HEK293T (cell line): ENCODE measurements at regions not wholly inside any gene's neighbourhood (a gene's known extent, or its start where the extent isn't known, plus 50 kb on each side); places are given as distances from the start of the nearest gene placed in this dataset.
"Not testable (repeated sequence)": the region's sequence is repeated elsewhere in the genome, so short reads cannot be mapped to it uniquely, and the experiment has no call there.

Source experiments
- CTCF ChIA-PET: fragments of 350-600 bp; formaldehyde crosslinking; extraction: SDS; loops from one replicate; lab custom pipeline; 2021; ENCODE audit warnings: antibody characterized with exemption, inconsistent platforms; lab: Yijun Ruan, JAX
- POLR2A ChIA-PET: fragments of 350-600 bp; formaldehyde crosslinking; extraction: SDS; loops from one replicate; lab custom pipeline; 2020; ENCODE audit warnings: antibody characterized with exemption, inconsistent platforms; lab: Yijun Ruan, JAX
- DNase-seq: peaks from one replicate; pipeline ENCODE4 v3.0.0; 2012; ENCODE audit warnings: mixed read lengths; ENCODE audit errors: extremely low spot score
- ARNT ChIP-seq: fragments of 450-650 bp; IDR thresholded peaks from 2 replicates; pipeline ENCODE4 v1.6.1; 2017; ENCODE audit warnings: mild to moderate bottlenecking
- BHLHE40 ChIP-seq: fragments of 450-650 bp; IDR thresholded peaks from 2 replicates; pipeline ENCODE4 v1.6.1; 2016; ENCODE audit warnings: mild to moderate bottlenecking, moderate library complexity, borderline replicate concordance
- CTBP1 ChIP-seq: fragments of 450-650 bp; IDR thresholded peaks from 2 replicates; pipeline ENCODE4 v1.6.1; 2016; ENCODE audit warnings: borderline replicate concordance
- ELF4 ChIP-seq: fragments of 450-650 bp; IDR thresholded peaks from 2 replicates; pipeline ENCODE4 v1.6.1; 2017; ENCODE audit warnings: antibody characterized with exemption
- FOXA1 ChIP-seq: fragments of 450-650 bp; IDR thresholded peaks from 2 replicates; pipeline ENCODE4 v1.6.1; 2016; ENCODE audit warnings: mild to moderate bottlenecking
- FOXK2 ChIP-seq: fragments of 450-650 bp; IDR thresholded peaks from 2 replicates; pipeline ENCODE4 v1.6.1; 2016; ENCODE audit warnings: mild to moderate bottlenecking
- FOXM1 ChIP-seq: fragments of 450-650 bp; IDR thresholded peaks from 2 replicates; pipeline ENCODE4 v1.6.1; 2017; ENCODE audit warnings: mild to moderate bottlenecking, borderline replicate concordance
- HDGF ChIP-seq: fragments of 450-650 bp; IDR thresholded peaks from 2 replicates; pipeline ENCODE4 v1.6.1; 2017; ENCODE audit warnings: antibody characterized with exemption, borderline replicate concordance
- L3MBTL2 ChIP-seq: fragments of 450-650 bp; conservative IDR thresholded peaks from 2 replicates; pipeline ENCODE4 v1.6.1; 2016; ENCODE audit warnings: mild to moderate bottlenecking
- LEF1 ChIP-seq: fragments of 450-650 bp; IDR thresholded peaks from 2 replicates; pipeline ENCODE4 v1.6.1; 2017; ENCODE audit warnings: mild to moderate bottlenecking, borderline replicate concordance
- NFRKB ChIP-seq: fragments of 450-650 bp; IDR thresholded peaks from 2 replicates; pipeline ENCODE4 v1.6.1; 2016; ENCODE audit warnings: mild to moderate bottlenecking, moderate library complexity
- PKNOX1 ChIP-seq: fragments of 450-650 bp; IDR thresholded peaks from 2 replicates; pipeline ENCODE4 v1.6.1; 2016
- SP1 ChIP-seq: fragments of 450-650 bp; IDR thresholded peaks from 2 replicates; pipeline ENCODE4 v1.6.1; 2017
- SUZ12 ChIP-seq: fragments of 450-650 bp; IDR thresholded peaks from 2 replicates; pipeline ENCODE4 v1.6.1; 2016; ENCODE audit warnings: mild to moderate bottlenecking
- TARDBP ChIP-seq: fragments of 450-650 bp; IDR thresholded peaks from 2 replicates; pipeline ENCODE4 v1.6.1; 2016
- ZNF384 ChIP-seq: fragments of 450-650 bp; IDR thresholded peaks from 2 replicates; pipeline ENCODE4 v1.6.1; 2016

- no peak for DNase-seq
- CTCF ChIA-PET = interaction anchor here (0.6 to 1.2 kb wide), 3 partner anchors 8 to 48 kb away, joined by 3 to 4 read pairs (median 4); no protein-coding TSS in a partner anchor
- no peak for TF ChIP-seq FOXA1
- no peak for TF ChIP-seq ARNT
- TF ChIP-seq BHLHE40 = no peak
- no peak for TF ChIP-seq HDGF
- no peak for TF ChIP-seq FOXM1
- 0 out of 2 replicates have a peak, but pooled peaks have one; percentile 11 for TF ChIP-seq ZNF384
- no peak for TF ChIP-seq CTBP1
- POLR2A ChIA-PET = no interaction called here
Measured at GRCh38 chr7:131057794-131058070, 269.9 kb upstream of the MKLN1 start.

GRCh38 chr7:131058561-131059288 lies 269.0 kb upstream of the MKLN1 start:
- POLR2A ChIA-PET = interaction anchor here (0.6 kb wide), 1 partner anchor 51 kb away, joined by 3 read pairs; no protein-coding TSS in a partner anchor
- DNase-seq, CTCF ChIA-PET: not testable (repeated sequence)

GRCh38 chr7:131059401-131059800 lies 268.3 kb upstream of the MKLN1 start:
- CTCF ChIA-PET, DNase-seq: not testable (repeated sequence)
- POLR2A ChIA-PET = interaction anchor here (0.6 kb wide), 1 partner anchor 50 kb away, joined by 3 read pairs; no protein-coding TSS in a partner anchor

- no peak for TF ChIP-seq NFRKB
- TF ChIP-seq LEF1 = no peak
- TF ChIP-seq PKNOX1 = no peak
- TF ChIP-seq SP1 = no peak
- no peak for TF ChIP-seq FOXM1
- TF ChIP-seq ELF4 = no peak
- no peak for TF ChIP-seq L3MBTL2
- no peak for TF ChIP-seq FOXK2
- TF ChIP-seq HDGF = no peak
- TF ChIP-seq TARDBP = no peak
- no peak for TF ChIP-seq BHLHE40
- TF ChIP-seq SUZ12 = no peak
- no peak for TF ChIP-seq ZNF384
- TF ChIP-seq ARNT = no peak
- TF ChIP-seq FOXA1 = no peak
- TF ChIP-seq CTBP1 = no peak
- no peak for DNase-seq
- ChIA-PET CTCF (no interaction called here), POLR2A (no interaction called here)
Measured at GRCh38 chr7:131061158-131061557, 266.5 kb upstream of the MKLN1 start.

- POLR2A ChIA-PET = no interaction called here
- TF ChIP-seq FOXA1 (no peak), NFRKB (no peak), PKNOX1 (no peak)
- no peak for DNase-seq
- CTCF ChIA-PET = no interaction called here
Measured at GRCh38 chr7:131061818-131062217, 265.9 kb upstream of the MKLN1 start.

- DNase-seq = no peak
- CTCF ChIA-PET = interaction anchor here (1.0 to 1.2 kb wide), 2 partner anchors 9 to 194 kb away, joined by 3 to 4 read pairs; no protein-coding TSS in a partner anchor
- POLR2A ChIA-PET = no interaction called here
- TF ChIP-seq ELF4 = no peak
- TF ChIP-seq ARNT = no peak
- TF ChIP-seq FOXK2 = no peak
- no peak for TF ChIP-seq TARDBP
- no peak for TF ChIP-seq CTBP1
- no peak for TF ChIP-seq SUZ12
- TF ChIP-seq NFRKB = no peak
- no peak for TF ChIP-seq ZNF384
- no peak for TF ChIP-seq FOXM1
- TF ChIP-seq SP1 = no peak
- no peak for TF ChIP-seq FOXA1
- TF ChIP-seq LEF1 = no peak
- no peak for TF ChIP-seq PKNOX1
- no peak for TF ChIP-seq BHLHE40
- TF ChIP-seq L3MBTL2 = no peak
Measured at GRCh38 chr7:131066635-131067034, 261.0 kb upstream of the MKLN1 start.

GRCh38 chr7:131067220-131067619 lies 260.5 kb upstream of the MKLN1 start:
- CTCF ChIA-PET = interaction anchor here (1.0 kb wide), 1 partner anchor 195 kb away, joined by 3 read pairs; no protein-coding TSS in a partner anchor
- DNase-seq = no peak
- TF ChIP-seq ZNF384 (no peak), HDGF (no peak), FOXM1 (no peak), TARDBP (no peak), FOXA1 (no peak), ELF4 (no peak), SUZ12 (no peak), ARNT (no peak), PKNOX1 (no peak)
- POLR2A ChIA-PET = no interaction called here
